Caco-2 (cell line): ENCODE measurements at regions not wholly inside any gene's neighbourhood (a gene's known extent, or its start where the extent isn't known, plus 50 kb on each side); places are given as distances from the start of the nearest gene placed in this dataset.

ENCODE experiments used
- BruUV-seq: library from RNA; stranded (reverse); fragments of 400-500 nt; replicated peaks from 2 replicates; lab custom pipeline; 2021; lab: Mats Ljungman, UMichigan
- CTCF ChIA-PET: fragments of 300-600 bp; sonication (Branson Sonifier 250); formaldehyde crosslinking; loops from one replicate; lab custom pipeline; 2022; ENCODE audit warnings: antibody characterized with exemption; lab: Charles Lee
- POLR2A ChIA-PET: fragments of 300-600 bp; sonication (Branson Sonifier 250); formaldehyde crosslinking; loops from one replicate; lab custom pipeline; 2022; ENCODE audit warnings: antibody characterized with exemption; lab: Charles Lee
- DNase-seq, 2 experiments: peaks; one replicate each; pipeline versions ENCODE4 v3.0.0 to v3.0.0-alpha.2; 2020 to 2022
- H3K27me3 ChIP-seq: replicated peaks from 2 replicates; pipeline ENCODE4 v1.6.0; 2011; ENCODE audit warnings: low read length; ENCODE audit not compliant: control insufficient read depth, insufficient read depth
- H3K36me3 ChIP-seq: 2 replicates; pipeline ENCODE4 v1.5.1; 2011; ENCODE audit warnings: low read length; ENCODE audit not compliant: control insufficient read depth, insufficient read depth
- H3K4me1 ChIP-seq: fragments of 250-450 bp; sonication (Bioruptor Pico); 2 replicates; pipeline ENCODE4 v1.5.1; 2020; ENCODE audit warnings: mild to moderate bottlenecking
- H3K4me3 ChIP-seq: 2 replicates; pipeline ENCODE4 v1.5.1; 2011; ENCODE audit warnings: low read depth, mild to moderate bottlenecking, control low read depth, low read length
- H3K9me3 ChIP-seq: fragments of 250-450 bp; sonication (Bioruptor Pico); 2 replicates; pipeline ENCODE4 v1.5.1; 2020; ENCODE audit warnings: mild to moderate bottlenecking, moderate library complexity
- H3K27ac Mint-ChIP-seq: one replicate; pipeline ENCODE4 v1.8.0; 2022; ENCODE audit warnings: mixed read lengths; ENCODE audit not compliant: unreplicated experiment
- H3K27me3 Mint-ChIP-seq: one replicate; pipeline ENCODE4 v1.8.0; 2022; ENCODE audit warnings: mixed read lengths; ENCODE audit not compliant: insufficient read depth, unreplicated experiment
- H3K36me3 Mint-ChIP-seq: one replicate; pipeline ENCODE4 v1.8.0; 2022; ENCODE audit warnings: mild to moderate bottlenecking, mixed read lengths; ENCODE audit not compliant: insufficient read depth, unreplicated experiment
- H3K4me1 Mint-ChIP-seq: one replicate; pipeline ENCODE4 v1.8.0; 2022; ENCODE audit warnings: low read depth, mixed read lengths; ENCODE audit not compliant: unreplicated experiment
- H3K4me3 Mint-ChIP-seq: one replicate; pipeline ENCODE4 v1.8.0; 2022; ENCODE audit warnings: mild to moderate bottlenecking, moderate library complexity, mixed read lengths; ENCODE audit not compliant: unreplicated experiment
- H3K9me3 Mint-ChIP-seq: one replicate; pipeline ENCODE4 v1.8.0; 2022; ENCODE audit warnings: mixed read lengths; ENCODE audit not compliant: unreplicated experiment
- CTCF ChIP-seq, 2 experiments: fragments of 200-600 bp in 1 of 2; IDR thresholded peaks; 1 replicate in 1 of 2; 2 replicates in 1 of 2; pipeline versions ENCODE4 v1.5.1 to v1.8.0; 2011 to 2022; ENCODE audit warnings: antibody characterized with exemption in 1 of 2, control low read depth in 1 of 2, inconsistent platforms in 1 of 2, low read depth in 1 of 2, low read length in 1 of 2, mild to moderate bottlenecking in 1 of 2, moderate library complexity in 1 of 2; ENCODE audit not compliant: insufficient read depth in 1 of 2, severe bottlenecking in 1 of 2, unreplicated experiment in 1 of 2
- intact Hi-C: fragments of 100-400 bp; cut with micrococcal nuclease; formaldehyde crosslinking; loops from one replicate; pipeline ENCODE4 v1.10.0; 2022; ENCODE audit not compliant: unreplicated experiment

- Mint-ChIP-seq H3K27me3 (peaks cover 13% of the 10 kb centered on the region), H3K4me1 (peaks cover 14% of the 10 kb centered on the region)
- POLR2A ChIA-PET, result no interaction called here
Measured at GRCh38 chr1:38137164-38137563, 90.6 kb upstream of the POU3F1 start.

GRCh38 chr1:38135625-38136414, 89.2 kb upstream of the POU3F1 start:
- DNase-seq, result no peak
- H3K27me3 ChIP-seq, result no peaks in the 10 kb centered on the region; the same call in 1 of the 2 replicates
- intact Hi-C loops, result no loop called here
- ChIA-PET CTCF (no interaction called here), POLR2A (interaction anchor here (0.6 kb wide), 1 partner anchor 332 kb away, joined by 3 read pairs; no protein-coding TSS in a partner anchor)
- H3K36me3 Mint-ChIP-seq, result no peaks in the 10 kb centered on the region
- TF ChIP-seq CTCF (IDR thresholded peaks at IDR 0.05; ENCODE audit: insufficient read depth in 1 of 2, low read depth in 1 of 2, low read length in 1 of 2, severe bottlenecking in 1 of 2, unreplicated experiment in 1 of 2), result no peak
- no peak overlapping the region for H3K4me3 Mint-ChIP-seq
- peaks cover 9% of the 10 kb centered on the region for H3K4me1 Mint-ChIP-seq
- BruUV-seq, result no TSS peak
- no peaks in the 10 kb centered on the region for H3K9me3 ChIP-seq
- no peak overlapping the region for H3K27ac Mint-ChIP-seq
- H3K9me3 Mint-ChIP-seq, result no peaks in the 10 kb centered on the region
- no peaks in the 10 kb centered on the region for H3K36me3 ChIP-seq
- H3K27me3 Mint-ChIP-seq, result peaks cover 7% of the 10 kb centered on the region
- no peak overlapping the region for H3K4me3 ChIP-seq
- 0 out of 2 replicates have a peak, but pooled peaks cover 6% of the 10 kb centered on the region for H3K4me1 ChIP-seq

More at GRCh38 chr1:38137164-38137563, 90.6 kb upstream of the POU3F1 start:
- no peak overlapping the region for H3K4me3 ChIP-seq
- no peak for TF ChIP-seq CTCF (IDR thresholded peaks at IDR 0.05; ENCODE audit: insufficient read depth in 1 of 2, low read depth in 1 of 2, low read length in 1 of 2, severe bottlenecking in 1 of 2, unreplicated experiment in 1 of 2)
- Mint-ChIP-seq H3K27ac (no peak overlapping the region), H3K9me3 (no peaks in the 10 kb centered on the region), H3K36me3 (no peaks in the 10 kb centered on the region), H3K4me3 (no peak overlapping the region)
- DNase-seq, result no peak
- H3K36me3 ChIP-seq, result no peaks in the 10 kb centered on the region
- no TSS peak for BruUV-seq
- no peaks in the 10 kb centered on the region; the same call in 1 of the 2 replicates for H3K27me3 ChIP-seq
- no peaks in the 10 kb centered on the region for H3K9me3 ChIP-seq
- CTCF ChIA-PET, result no interaction called here
- 0 out of 2 replicates have a peak, but pooled peaks cover 6% of the 10 kb centered on the region for H3K4me1 ChIP-seq
- intact Hi-C loops, result no loop called here

GRCh38 chr1:38134294-38134755, 87.7 kb upstream of the POU3F1 start:
- H3K4me3 Mint-ChIP-seq, result no peak overlapping the region
- H3K36me3 ChIP-seq, result no peaks in the 10 kb centered on the region
- no peak overlapping the region for H3K27ac Mint-ChIP-seq
- no peaks in the 10 kb centered on the region; the same call in 1 of the 2 replicates for H3K27me3 ChIP-seq
- no peak for DNase-seq
- no peaks in the 10 kb centered on the region for H3K9me3 Mint-ChIP-seq
- no peaks in the 10 kb centered on the region for H3K36me3 Mint-ChIP-seq
- H3K4me1 Mint-ChIP-seq, result no peaks in the 10 kb centered on the region
- ChIA-PET CTCF (no interaction called here), POLR2A (no interaction called here)
- TF ChIP-seq CTCF (IDR thresholded peaks at IDR 0.05; ENCODE audit: insufficient read depth in 1 of 2, low read depth in 1 of 2, low read length in 1 of 2, severe bottlenecking in 1 of 2, unreplicated experiment in 1 of 2), result no peak
- no peak overlapping the region for H3K4me3 ChIP-seq
- no peaks in the 10 kb centered on the region for H3K9me3 ChIP-seq
- peaks cover 7% of the 10 kb centered on the region for H3K27me3 Mint-ChIP-seq
- BruUV-seq, result no TSS peak
- H3K4me1 ChIP-seq, result no peaks in the 10 kb centered on the region
- intact Hi-C loops, result no loop called here
